Astrocyte of the spinal cord (primary cell): ENCODE measurements at regions not wholly inside any gene's neighbourhood (a gene's known extent, or its start where the extent isn't known, plus 50 kb on each side); places are given as distances from the start of the nearest gene placed in this dataset.

ENCODE experiments used
- DNase-seq: peaks from one replicate; pipeline ENCODE4 v3.0.0; 2011; ENCODE audit warnings: low read depth, low spot score
- H3K4me3 ChIP-seq: 2 replicates; pipeline ENCODE4 v1.5.1; 2011; ENCODE audit warnings: low read depth, mild to moderate bottlenecking, low read length, moderate library complexity
- CTCF ChIP-seq: IDR thresholded peaks from 2 replicates; pipeline ENCODE4 v1.5.1; 2012; ENCODE audit warnings: low read depth, mild to moderate bottlenecking, low read length, inconsistent platforms
- in situ Hi-C: cut with HindIII; loops from 2 replicates; pipeline ENCODE4 v1.10.0; 2017; ENCODE audit warnings: low sequenced_read_pairs

- DNase-seq, result no peak
- no peak for TF ChIP-seq CTCF
- in situ Hi-C loops, result no loop called here
- no peak overlapping the region for H3K4me3 ChIP-seq
These were observed 54.5 kb downstream of the ADRA2A start for GRCh38 chr10:111131168-111131799.

- DNase-seq, result no peak
- in situ Hi-C loops, result no loop called here
These were observed 60.2 kb downstream of the ADRA2A start for GRCh38 chr10:111137007-111137406.

GRCh38 chr10:111137587-111137986 lies 60.8 kb downstream of the ADRA2A start:
- no peak overlapping the region for H3K4me3 ChIP-seq
- no peak for TF ChIP-seq CTCF
- no peak for DNase-seq
- in situ Hi-C loops, result no loop called here

More at GRCh38 chr10:111137007-111137406, 60.2 kb downstream of the ADRA2A start:
- no peak for TF ChIP-seq CTCF
- no peak overlapping the region for H3K4me3 ChIP-seq

GRCh38 chr10:111138544-111138943 lies 61.7 kb downstream of the ADRA2A start:
- in situ Hi-C loops, result no loop called here
- TF ChIP-seq CTCF, result no peak
- no peak for DNase-seq
- no peak overlapping the region for H3K4me3 ChIP-seq

GRCh38 chr10:111139567-111139966 lies 62.7 kb downstream of the ADRA2A start:
- in situ Hi-C loops, result no loop called here
- no peak overlapping the region for H3K4me3 ChIP-seq
- DNase-seq, result no peak
- no peak for TF ChIP-seq CTCF

GRCh38 chr10:111142092-111142768 lies 65.4 kb downstream of the ADRA2A start:
- in situ Hi-C loops, result no loop called here
- no peak overlapping the region for H3K4me3 ChIP-seq
- no peak for DNase-seq
- no peak for TF ChIP-seq CTCF
